GM19372 (cell line): ENCODE measurements at regions not wholly inside any gene's neighbourhood (a gene's known extent, or its start where the extent isn't known, plus 50 kb on each side); places are given as distances from the start of the nearest gene placed in this dataset.

Source experiments
- ATAC-seq: cut with Tn5 transposase; IDR thresholded peaks from one replicate; pipeline ENCODE4 v1.9.1; 2021; ENCODE audit warnings: mild to moderate bottlenecking, low read depth, moderate library complexity; ENCODE audit not compliant: unreplicated experiment

DNA sequence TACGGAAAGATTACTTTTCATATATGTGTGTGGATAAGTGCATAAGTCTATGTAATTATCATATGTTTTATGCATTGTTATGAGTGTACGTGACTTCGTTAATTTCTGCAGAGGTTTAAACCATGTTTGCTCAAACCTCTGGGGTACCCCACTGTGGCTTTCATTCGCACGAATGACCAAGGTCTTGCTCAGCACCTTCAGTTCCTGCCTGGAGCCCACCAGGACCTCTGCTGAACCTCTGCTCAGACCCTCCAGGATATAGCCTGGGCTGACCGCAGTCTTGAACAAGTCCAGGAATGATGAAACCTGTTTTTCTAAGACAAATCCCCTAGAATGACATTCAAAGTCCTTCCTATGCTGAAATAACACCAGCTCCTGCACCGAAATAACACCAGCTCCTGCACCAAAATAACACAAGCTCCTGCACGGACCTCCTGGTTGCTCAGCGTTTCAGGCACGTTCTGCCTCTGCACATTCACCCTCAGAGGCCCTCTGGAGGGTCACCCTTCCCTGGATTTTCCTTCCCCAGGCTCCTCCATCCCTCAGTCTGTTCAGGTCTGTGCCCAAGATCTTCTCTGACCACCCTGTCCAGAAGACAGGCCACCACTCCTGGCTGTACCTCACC lies 99.7 kb upstream of the BOD1 start:
- ATAC-seq: no peak

DNA sequence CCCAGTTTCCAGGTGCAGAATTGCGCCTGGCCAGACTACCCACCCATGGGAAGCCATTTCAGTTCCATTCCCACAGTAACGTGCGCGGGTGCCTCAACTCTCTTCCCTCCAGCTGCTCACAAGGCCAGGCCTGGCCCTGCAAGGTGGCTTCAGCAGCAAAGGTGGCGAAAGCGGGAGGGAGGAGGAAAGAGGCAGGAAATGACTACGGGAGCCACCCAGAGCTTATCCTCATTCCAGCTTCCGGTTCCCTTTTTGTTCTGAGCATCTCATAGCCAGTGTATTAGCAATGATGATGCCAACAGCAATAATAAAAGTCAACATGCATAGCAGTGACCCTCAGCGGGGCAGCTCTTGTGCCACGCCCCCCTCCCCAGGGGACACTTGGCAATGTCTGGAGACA lies 101.5 kb upstream of the BOD1 start:
- no peak for ATAC-seq

DNA sequence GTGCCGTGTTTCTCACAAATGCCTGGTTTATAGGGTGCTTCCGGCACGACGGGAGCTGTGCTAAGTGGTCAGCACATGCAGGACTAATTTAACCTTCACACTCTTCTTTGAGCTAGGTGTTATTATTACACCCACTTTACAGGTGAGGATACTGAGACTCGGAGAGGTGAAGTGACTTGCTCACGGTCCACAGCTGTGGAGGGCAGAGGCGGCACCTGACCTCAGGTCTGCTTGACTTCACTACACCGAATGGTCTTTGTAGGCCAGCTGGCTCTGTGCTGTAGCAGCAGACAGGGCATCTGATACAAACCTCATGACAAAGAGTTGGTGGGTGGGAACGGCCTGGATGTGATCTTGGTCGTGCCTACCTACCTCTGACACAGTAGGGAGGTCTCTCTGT lies 102.0 kb upstream of the BOD1 start:
- no peak for ATAC-seq

DNA sequence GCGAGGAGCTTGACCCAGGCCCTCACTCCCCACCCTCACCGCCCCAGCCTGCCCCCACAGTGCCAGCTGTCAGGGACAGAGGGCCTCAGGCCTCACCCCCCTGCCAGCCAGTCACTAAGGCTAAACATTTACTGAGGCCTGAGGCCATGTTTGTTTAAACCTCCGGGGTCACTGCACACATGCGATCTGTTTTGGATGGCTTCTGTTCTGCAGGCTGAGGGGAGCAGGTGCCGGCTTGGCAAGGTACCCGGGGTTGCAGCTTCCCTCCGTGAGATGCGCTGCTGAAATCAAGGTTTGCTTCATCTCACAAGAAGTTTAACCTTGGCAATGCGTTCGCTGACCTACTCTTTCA lies 103.3 kb upstream of the BOD1 start:
- no peak for ATAC-seq

DNA sequence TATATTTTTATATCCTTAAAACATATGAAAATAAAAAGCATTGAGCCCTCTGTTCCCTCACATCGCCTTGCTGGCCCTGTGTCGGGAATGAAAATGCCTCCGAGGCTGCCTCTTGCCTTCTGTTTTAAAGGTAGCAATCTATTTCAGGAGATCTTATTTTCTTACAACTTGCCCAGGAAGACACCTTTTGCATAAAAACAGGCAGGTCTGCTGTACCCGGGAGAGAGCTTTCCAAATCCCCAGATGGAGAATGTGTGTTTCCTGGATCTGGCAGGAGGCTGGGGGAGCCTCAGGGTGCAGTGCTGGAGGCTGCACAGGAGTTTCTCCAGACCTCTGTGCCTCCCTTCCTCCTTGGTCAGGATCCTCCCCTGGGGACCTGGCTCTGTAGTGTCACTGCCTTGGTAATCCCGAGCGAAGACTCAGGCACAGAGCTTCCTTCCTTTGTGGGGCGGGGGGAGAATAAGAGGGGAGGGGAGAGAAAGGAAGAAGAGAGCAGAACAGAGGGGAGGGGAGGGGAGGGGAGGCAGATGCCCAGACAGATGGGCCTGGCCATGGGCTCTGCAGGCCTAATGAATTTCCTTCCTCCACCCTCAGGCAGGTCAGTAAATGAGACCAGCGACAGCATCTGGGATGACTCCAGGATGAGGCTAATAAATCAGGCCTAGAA lies 104.0 kb upstream of the BOD1 start:
- ATAC-seq: no peak

DNA sequence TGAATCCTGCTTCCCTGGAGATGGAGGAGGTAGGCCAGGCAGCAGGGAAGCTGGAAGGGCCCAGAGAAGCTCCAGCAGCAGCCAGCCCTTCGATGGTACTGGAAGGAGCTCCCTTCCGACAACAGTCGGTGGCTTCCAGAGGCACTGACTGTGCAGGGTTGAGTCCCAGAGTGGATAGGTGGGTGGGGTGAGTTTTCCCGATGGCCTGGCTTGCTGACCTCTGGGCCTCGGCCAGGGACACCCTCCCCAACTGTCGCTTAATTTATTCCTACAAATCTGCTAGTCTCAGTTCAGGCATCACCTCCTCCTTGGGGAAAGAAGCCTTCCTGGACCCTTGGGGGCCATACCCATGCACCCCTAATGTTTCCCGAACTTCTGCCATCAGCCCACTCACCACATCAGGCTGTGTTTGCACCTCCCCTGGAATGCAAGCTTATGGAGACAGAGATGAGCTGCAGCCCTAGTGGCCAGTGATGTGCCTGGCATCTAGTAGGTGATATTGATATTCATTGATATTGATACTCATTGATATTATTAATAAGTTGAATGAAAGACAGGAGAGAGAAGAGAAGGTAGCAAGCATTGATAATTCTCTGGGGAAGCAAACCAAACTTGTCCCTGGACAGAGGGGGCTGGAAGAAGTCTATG lies 104.6 kb upstream of the BOD1 start:
- ATAC-seq: no peak

DNA sequence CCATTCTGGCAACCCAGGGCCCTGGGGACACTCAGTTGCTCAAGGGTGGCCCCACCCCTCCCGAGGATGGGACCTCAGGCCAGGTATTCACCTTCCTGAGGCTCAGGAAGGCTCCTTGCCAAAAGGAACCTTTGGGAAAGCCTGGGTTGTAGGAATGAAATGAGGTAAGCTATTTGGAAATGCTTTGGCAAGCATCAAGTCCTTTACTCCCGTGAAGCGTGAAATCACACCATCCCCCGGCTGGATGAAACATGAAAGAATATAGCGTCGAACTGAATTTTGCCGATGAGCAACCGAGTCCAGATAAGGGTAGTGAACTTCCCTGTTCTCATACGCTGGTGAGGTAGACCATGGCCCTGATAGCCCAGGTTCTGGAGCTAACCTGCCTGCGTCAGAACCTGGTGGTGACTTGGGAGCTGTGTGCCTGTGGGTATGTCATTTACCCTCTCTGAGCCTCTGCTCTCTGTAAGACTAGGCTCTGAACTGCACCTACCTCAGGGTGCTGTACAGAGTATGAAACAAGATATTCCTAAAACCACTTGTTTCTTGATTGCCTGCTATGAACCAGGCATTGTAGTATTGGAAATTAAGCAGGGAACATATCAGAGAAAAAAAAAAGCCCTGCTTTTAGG lies 105.3 kb upstream of the BOD1 start:
- ATAC-seq: no peak

DNA sequence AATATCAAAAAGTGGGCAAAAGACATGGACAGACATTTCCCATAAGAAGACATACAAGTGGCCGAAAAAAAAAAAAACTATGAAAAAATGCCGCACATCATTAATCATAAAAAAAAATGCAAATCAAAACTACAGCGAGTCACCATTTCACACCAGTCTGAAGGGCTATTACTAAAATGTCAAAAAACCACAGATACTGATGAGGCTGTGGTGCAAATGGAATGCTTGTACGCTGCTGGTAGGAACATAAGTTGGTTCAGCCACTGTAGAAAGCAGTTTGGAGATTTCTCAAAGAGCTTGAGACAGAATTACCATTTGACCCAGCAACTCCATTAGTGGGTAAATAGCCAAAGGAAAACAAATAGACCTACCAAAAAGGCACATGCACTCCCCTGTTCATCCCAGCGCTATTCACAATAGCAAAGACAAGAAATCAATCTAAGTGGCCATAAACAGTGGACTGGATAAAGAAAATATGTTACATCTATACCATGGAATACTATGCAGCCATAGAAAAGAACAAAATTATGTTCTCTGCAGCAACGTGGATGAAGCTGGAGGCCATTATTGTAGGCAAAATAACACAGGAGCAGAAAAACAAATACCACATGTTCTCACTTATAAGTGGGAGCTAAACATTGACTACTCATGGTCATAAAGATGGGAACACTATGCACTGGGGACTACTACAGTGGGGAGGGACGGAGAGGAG lies 110.6 kb upstream of the BOD1 start:
- ATAC-seq: no peak

DNA sequence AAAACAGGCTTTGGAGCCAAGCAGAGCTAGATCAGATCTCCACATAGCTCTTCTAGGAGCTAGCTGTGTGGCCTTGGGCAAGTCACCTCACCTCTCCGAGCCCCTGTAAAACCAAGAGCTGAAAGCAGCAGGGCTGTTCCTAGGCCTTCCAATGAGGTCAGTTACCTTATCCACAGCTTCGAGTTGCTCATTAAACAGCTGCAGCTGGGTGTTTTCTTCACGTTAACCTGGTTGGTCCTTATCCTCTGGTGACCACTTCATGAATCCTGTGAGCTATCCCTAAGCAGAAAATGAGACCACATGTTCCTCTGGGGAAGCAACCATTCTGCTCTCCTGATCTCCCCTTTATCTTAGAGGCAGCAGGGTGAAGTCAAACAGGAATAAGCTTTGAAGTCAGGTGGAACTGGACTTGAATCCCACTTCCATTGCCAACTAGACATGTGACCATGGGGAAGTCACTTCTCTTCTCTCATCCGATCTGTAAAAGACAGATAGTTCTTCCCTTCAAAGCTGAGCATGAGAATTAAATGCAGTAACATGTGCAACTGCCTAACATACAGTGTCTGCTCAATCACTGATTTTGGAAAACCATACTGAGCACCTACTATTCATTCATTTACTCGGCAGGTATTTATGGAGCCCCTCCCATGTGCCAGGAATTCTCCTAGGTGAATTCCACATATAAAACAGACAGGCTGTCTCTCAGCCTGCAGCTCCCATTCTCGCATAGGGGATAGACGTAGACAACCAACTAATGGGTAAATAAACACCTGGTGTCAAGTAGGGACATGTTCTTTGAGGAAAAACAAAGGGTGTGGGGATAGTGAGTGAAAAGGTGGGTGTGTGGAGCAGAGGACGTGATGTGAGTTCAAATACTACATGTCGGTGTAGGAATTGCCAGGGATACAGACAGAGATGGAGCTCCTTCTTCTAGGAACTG lies 111.7 kb upstream of the BOD1 start:
- no peak for ATAC-seq

DNA sequence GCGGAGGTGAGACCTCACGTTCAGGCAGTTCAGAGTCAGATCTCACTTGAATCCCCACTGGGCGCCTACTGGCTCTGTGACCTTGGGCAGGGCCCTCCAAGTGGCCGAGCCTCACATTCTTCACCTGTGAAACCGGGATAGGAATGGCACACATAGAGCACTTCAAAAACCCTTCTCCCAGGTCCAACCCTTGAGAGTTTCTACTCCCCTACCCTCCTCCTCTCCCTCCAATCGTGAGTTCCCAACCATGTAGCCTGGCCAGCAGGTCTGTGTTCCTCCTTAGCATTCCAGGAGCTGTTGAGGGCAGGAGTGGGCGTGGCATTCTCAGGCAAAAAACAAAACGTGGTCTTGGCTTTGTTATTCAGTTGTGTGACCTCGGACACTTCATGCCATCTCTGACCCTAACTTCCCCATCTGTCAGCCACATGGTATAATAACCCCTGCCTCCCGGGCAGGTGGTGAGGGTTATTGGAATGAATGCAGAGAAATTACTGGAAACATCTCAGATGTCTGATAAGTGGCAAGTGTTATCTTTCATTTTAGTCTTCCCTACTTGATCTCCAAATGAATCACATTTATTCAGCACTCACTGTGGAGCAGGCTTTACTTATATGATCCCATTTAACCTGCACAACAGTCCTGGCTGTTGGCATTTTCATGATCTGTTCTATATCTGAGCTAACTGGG lies 112.8 kb upstream of the BOD1 start:
- no peak for ATAC-seq

DNA sequence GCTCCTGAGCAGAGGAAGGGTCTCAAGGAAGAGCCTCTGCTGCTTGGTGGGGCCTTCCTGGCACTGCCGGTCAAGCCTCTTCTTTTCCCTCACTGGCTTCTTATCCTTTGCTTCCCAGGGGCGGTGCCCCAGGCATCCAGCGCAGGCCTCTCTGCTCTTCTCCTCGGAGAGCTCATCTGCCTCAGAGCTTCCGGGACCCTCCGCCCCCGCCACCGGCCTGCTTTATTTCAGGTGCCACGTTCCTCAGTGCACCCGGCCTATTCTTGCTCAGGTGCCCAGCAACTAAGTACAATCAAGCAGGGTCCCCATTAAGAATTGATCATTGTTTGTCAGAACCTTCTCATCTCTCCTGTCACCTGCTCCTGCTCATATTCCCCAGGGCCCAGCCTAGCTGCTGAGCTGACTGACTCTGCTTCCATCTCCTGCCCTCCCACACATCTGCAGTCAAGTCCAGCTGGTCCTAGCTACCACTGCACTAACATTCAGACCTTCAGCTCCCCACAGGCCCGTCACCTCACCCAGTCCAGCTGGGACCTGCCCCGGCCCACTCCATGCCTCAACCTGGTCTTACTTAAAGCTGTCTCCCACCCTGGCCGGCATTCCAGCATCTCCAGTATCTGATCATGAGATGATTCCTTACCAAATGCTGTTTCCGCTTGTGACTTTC lies 114.3 kb upstream of the BOD1 start:
- ATAC-seq: no peak

DNA sequence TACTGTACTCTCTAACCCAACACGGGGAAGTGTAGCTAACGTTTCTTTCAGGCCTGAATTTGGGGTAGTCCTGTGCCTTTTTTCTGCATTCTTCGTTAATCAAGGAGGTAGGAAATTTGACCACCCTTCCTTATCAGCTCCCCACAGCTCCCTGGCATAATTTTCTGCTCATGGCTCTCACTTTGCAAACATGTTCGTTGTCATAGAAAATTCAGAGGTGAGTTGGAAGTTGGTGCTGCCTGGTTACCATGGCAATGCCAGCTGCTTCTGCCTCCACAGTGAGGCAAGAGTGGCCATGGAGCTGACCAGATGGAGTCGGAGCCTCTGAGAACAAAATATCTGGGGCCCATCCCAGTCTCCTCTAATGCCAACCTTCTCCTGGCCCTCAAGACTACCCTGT lies 116.6 kb upstream of the BOD1 start:
- ATAC-seq: no peak

DNA sequence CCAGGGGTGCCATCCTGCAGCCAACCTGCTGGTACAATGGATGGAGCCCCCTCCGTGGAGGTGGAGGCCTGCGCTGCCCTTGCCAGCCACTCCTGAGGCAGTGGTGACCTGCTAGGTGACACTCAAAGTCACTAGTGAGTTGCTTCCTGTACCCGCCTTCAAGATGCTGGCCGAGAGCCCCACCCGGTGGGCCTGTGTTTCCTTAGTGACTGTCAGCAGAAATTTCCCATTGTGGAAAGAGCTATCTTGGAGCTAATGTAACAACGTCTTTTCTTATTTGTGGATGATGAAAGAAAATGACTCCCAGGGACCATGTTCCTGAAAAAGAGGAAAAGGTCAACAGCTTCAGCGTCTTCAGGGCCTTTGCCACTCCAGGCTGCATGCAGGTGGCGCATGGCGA lies 117.0 kb upstream of the BOD1 start:
- ATAC-seq: no peak

DNA sequence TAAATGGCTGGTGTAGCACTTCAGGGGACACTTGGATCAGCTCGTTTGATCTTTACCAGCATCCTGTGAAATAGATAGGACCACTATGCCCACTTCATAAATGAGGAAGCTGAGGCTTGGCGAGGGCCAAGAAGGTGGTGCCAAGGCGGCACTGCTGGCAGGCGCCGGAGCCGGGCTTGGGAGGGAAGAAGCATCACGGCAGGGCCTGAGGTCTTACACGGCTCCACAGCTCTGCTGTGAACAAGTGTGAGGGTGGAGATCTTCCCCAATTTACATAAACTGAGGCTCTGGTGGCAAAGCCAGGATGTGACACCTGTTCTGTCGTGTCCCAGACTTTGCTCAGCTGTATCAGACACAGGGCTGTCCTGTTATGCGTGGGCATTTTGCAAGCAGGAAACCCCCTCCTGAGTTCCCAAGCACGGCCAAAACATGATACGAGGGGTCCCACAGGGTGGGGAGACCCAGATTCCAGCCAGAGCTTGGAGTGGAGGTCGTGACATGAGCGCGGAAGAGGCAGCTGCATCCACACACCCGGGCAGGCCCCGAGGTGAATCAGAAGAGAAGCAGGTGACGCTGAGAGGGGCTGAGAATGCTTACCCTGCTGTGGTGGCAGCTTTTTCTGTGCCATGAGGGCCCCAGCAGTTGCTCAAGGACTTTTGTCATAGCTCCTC lies 117.5 kb upstream of the BOD1 start:
- ATAC-seq: peak; percentile 50

DNA sequence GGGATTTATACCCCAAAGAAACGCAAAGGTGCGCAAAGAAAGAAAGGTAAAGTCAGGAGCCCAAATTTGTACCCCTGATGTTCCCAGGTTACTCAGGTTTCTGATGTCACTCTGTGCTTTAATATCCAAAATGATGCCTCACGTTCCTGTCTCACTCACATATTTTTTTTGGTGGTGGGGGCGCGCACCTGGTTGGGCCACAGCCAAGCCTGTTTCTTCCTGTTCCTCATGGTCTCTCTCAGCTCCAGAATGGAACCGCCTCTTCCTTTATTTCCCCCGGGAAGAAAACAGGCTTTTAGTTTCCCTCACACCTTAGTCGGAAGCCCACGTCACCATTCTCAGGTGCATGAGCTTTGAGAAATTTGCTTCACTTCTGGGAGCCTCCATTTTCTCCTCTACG lies 118.3 kb upstream of the BOD1 start:
- ATAC-seq: no peak

DNA sequence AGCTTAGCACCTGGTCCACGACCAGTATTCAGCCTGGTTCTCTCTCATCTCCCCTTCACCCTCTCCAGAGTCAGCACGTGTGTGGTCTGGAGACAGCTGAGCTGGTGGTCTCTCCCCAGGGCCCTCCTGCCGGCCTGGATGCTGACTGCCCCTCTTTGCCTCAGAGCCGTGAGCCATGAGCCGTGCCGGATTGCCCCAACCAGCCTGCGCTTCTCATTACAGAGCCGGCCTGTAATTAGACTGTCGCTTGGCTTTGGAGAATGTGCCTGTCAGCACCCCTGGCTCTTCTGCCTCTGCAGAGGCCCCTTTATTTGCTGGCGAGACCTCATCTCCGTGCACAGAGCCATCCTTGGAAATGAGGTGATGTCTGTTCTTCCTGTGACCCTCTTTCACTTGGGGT lies 118.7 kb upstream of the BOD1 start:
- no peak for ATAC-seq

DNA sequence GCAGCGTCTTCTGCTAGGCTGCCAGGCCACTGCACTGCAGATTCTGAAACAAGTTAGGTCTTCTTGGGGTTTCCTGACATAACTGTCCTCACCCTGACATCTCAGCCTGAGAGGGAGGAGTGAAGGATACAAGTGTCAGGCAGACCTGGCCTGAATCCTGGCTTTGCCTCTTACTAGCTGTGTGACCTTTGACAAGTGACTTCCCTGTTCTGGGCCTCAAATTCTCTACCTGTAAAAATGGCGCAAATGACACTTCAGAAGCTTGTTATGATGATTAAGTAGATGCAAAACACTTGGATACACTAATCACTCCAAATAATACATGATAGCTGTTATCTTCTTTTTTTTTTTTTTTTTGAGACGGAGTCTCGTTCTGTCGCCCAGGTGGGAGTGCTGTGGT lies 119.2 kb upstream of the BOD1 start:
- no peak for ATAC-seq

DNA sequence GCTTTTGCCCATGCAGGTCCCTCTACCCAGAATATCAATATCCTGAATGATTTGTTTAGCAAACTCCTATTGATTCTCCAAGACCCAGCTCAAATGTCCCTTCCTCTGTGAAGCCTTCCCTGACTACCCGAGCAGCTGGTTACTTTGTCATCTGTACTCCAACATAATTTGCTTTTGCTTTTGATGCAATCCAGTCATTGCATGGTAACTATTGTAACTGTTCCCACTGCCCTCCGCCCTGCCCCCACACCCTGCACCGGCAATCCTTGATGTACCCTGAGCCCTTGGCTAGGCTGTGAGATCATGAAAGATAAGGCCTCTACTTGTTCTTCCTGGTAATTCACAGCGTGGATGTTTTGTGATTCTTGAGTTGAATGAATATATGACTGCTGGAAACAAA lies 119.9 kb upstream of the BOD1 start:
- no peak for ATAC-seq
